Endothelial cell of umbilical vein (primary cell): ENCODE measurements at regions not wholly inside any gene's neighbourhood (a gene's known extent, or its start where the extent isn't known, plus 50 kb on each side); places are given as distances from the start of the nearest gene placed in this dataset.

Source experiments
- BruUV-seq: library from RNA; stranded (reverse); fragments of 400-500 nt; replicated peaks from 2 replicates; lab custom pipeline; 2021; lab: Mats Ljungman, UMichigan
- CTCF ChIA-PET: fragments of 300-600, 350-600 bp; sonication (Branson Sonifier 250); formaldehyde crosslinking; loops from one replicate; lab custom pipeline; 2021; ENCODE audit warnings: antibody characterized with exemption, inconsistent platforms; lab: Charles Lee
- POLR2A ChIA-PET: fragments of 300-600, 350-600 bp; sonication (Branson Sonifier 250); formaldehyde crosslinking; loops from one replicate; lab custom pipeline; 2021; ENCODE audit warnings: antibody characterized with exemption, inconsistent platforms; lab: Charles Lee
- DNase-seq: peaks from one replicate; pipeline ENCODE4 v3.0.0-alpha.2; 2011; ENCODE audit warnings: low read depth, low spot score
- FAIRE-seq: peaks from 2 replicates; lab custom pipeline; 2011; peaks lifted over from hg19 to GRCh38; lab: Jason Lieb, UNC
- H2AFZ ChIP-seq: 2 replicates; pipeline ENCODE4 v1.6.0; 2012; ENCODE audit warnings: low read depth, low read length, control low read depth, inconsistent platforms
- H3K27ac ChIP-seq: 2 replicates; pipeline ENCODE4 v1.5.1; 2011; ENCODE audit warnings: low read depth, mild to moderate bottlenecking, control low read depth, low read length, moderate library complexity; ENCODE audit not compliant: insufficient read depth
- H3K27me3 ChIP-seq, 2 experiments: 2 replicates each; pipeline versions ENCODE4 v1.6.0 to v1.6.1; 2011; ENCODE audit warnings: low read length in 2 of 2, mixed read lengths in 1 of 2; ENCODE audit not compliant: control insufficient read depth in 2 of 2, insufficient read depth in 2 of 2
- H3K36me3 ChIP-seq, 2 experiments: 2 replicates in 1 of 2; 3 replicates in 1 of 2; pipeline ENCODE4 v1.5.1; 2011; ENCODE audit warnings: low read length in 2 of 2, mild to moderate bottlenecking in 1 of 2, moderate library complexity in 1 of 2; ENCODE audit not compliant: control insufficient read depth in 2 of 2, insufficient read depth in 2 of 2; ENCODE audit errors: extremely low read depth in 1 of 2
- H3K4me1 ChIP-seq: 3 replicates; pipeline ENCODE4 v1.5.1; 2011; ENCODE audit warnings: mild to moderate bottlenecking, low read length; ENCODE audit not compliant: control insufficient read depth, insufficient read depth; ENCODE audit errors: extremely low read depth
- H3K4me2 ChIP-seq: 2 replicates; pipeline ENCODE4 v1.6.1; 2011; ENCODE audit warnings: low read length, control low read depth, mixed read lengths; ENCODE audit not compliant: insufficient read depth
- H3K4me3 ChIP-seq, 3 experiments: fragments of 200-600 bp in 1 of 3; sonication (generic), shearing (Covaris generic) in 1 of 3; replicated peaks in 1 of 3; 2 replicates each; pipeline ENCODE4 v1.5.1; 2011 to 2016; ENCODE audit warnings: control low read depth in 3 of 3, low read length in 3 of 3, mild to moderate bottlenecking in 2 of 3, inconsistent platforms in 1 of 3, low read depth in 1 of 3, moderate library complexity in 1 of 3; ENCODE audit not compliant: insufficient read depth in 1 of 3
- H3K79me2 ChIP-seq: 2 replicates; pipeline ENCODE4 v1.6.0; 2012; ENCODE audit warnings: low read length, inconsistent platforms; ENCODE audit not compliant: control insufficient read depth, insufficient read depth
- H3K9ac ChIP-seq: replicated peaks from 2 replicates; pipeline ENCODE3; 2011; ENCODE audit warnings: low read length, control low read depth; ENCODE audit not compliant: insufficient read depth; ENCODE audit errors: extremely low read depth
- H3K9me1 ChIP-seq: replicated peaks from 3 replicates; pipeline ENCODE4 v1.6.0; 2011; ENCODE audit warnings: mild to moderate bottlenecking, low read length; ENCODE audit not compliant: control insufficient read depth, insufficient read depth; ENCODE audit errors: extremely low read depth
- H3K9me3 ChIP-seq: replicated peaks from 2 replicates; pipeline ENCODE4 v1.5.1; 2012; ENCODE audit warnings: low read length, inconsistent platforms; ENCODE audit not compliant: control insufficient read depth, insufficient read depth
- H4K20me1 ChIP-seq: replicated peaks from 2 replicates; pipeline ENCODE3; 2011; ENCODE audit warnings: mild to moderate bottlenecking, low read length; ENCODE audit not compliant: control insufficient read depth, insufficient read depth; ENCODE audit errors: extremely low read depth
- EZH2 ChIP-seq: IDR thresholded peaks from 2 replicates; pipeline ENCODE4 v1.6.1; 2012; ENCODE audit warnings: borderline replicate concordance, low read depth, mild to moderate bottlenecking, moderate library complexity, low read length, inconsistent platforms; ENCODE audit not compliant: severe bottlenecking
- FOS ChIP-seq: IDR thresholded peaks from 2 replicates; pipeline ENCODE4 v1.6.1; 2011; ENCODE audit warnings: mild to moderate bottlenecking, low read length, moderate library complexity, borderline replicate concordance; ENCODE audit not compliant: insufficient read depth
- GATA2 ChIP-seq: IDR thresholded peaks from 2 replicates; pipeline ENCODE4 v1.7.0; 2011; ENCODE audit warnings: low read depth, mild to moderate bottlenecking, moderate library complexity, mixed read lengths, low read length; ENCODE audit not compliant: insufficient read length, insufficient read depth
- JUN ChIP-seq: IDR thresholded peaks from 2 replicates; pipeline ENCODE4 v1.6.1; 2011; ENCODE audit warnings: borderline replicate concordance, low read depth; ENCODE audit not compliant: insufficient read length, insufficient read depth
- MYC ChIP-seq: IDR thresholded peaks from one replicate; pipeline ENCODE4 v1.6.1; 2011; ENCODE audit warnings: mild to moderate bottlenecking, low read depth, low read length
- POLR2A ChIP-seq: IDR thresholded peaks from 2 replicates; pipeline ENCODE4 v1.6.1; 2012; ENCODE audit warnings: low read depth, mild to moderate bottlenecking, control low read depth, low read length
- POLR2AphosphoS5 ChIP-seq: IDR thresholded peaks from 2 replicates; pipeline ENCODE4 v1.6.1; 2012; ENCODE audit warnings: low read depth, mild to moderate bottlenecking, control low read depth, low read length, moderate library complexity; ENCODE audit not compliant: insufficient read depth
- dilution Hi-C: fragments of 300-500 bp; cut with MboI; formaldehyde crosslinking; loops from one replicate; pipeline ENCODE4 v1.15.0; 2019; ENCODE audit warnings: low sequenced_read_pairs; ENCODE audit not compliant: extremely low pct_ligation_motif_present
- intact Hi-C: fragments of 100-400 bp; cut with micrococcal nuclease; formaldehyde crosslinking; loops from one replicate; pipeline ENCODE4 v1.10.0; 2022
- TF ChIP-seq, protein P1 (sequence below): IDR thresholded peaks from 2 replicates; pipeline ENCODE4 v1.6.1; 2011; ENCODE audit not compliant: insufficient read depth, insufficient read length
- TF ChIP-seq, protein P2 (sequence below), 2 donors: IDR thresholded peaks; 1 replicate in 1 of 2; 2 replicates in 1 of 2; pipeline ENCODE4 v1.5.1; 2011; ENCODE audit warnings: low read length in 2 of 2, mild to moderate bottlenecking in 2 of 2, moderate library complexity in 2 of 2, control low read depth in 1 of 2, inconsistent platforms in 1 of 2, low read depth in 1 of 2; ENCODE audit not compliant: insufficient read depth in 1 of 2; ENCODE audit errors: extremely low read depth in 1 of 2

DNA sequence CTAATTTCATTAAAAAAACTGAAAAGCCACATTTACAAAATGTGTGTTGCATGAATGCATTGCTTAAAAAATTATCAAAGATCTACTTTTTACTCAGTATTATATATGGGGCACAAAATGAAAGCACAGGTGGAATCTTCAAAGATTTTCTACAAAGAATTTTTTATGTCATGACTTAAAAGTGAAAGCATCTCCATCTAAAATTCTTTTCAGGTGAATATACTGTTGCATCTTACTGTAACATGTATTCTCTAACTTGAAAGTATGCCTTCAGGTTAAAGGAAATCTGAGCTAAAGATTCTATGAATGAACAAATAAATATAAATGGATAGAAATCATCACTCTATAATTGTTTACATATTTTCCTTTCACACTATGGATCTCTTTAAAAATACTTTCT is 66.8 kb upstream of the WDR75 start:
- no TSS peak for BruUV-seq
- no peaks in the 10 kb centered on the region for H3K9me3 ChIP-seq
- DNase-seq (no peak), FAIRE-seq (no peak)
- no peaks in the 10 kb centered on the region for H3K9me1 ChIP-seq
- no peaks in the 10 kb centered on the region for H3K79me2 ChIP-seq
- no peaks in the 10 kb centered on the region for H3K36me3 ChIP-seq
- H3K4me2 ChIP-seq = no peak overlapping the region
- H4K20me1 ChIP-seq = no peaks in the 10 kb centered on the region
- H2AFZ ChIP-seq = no peak overlapping the region
- H3K27me3 ChIP-seq = no peaks in the 10 kb centered on the region
- no peak overlapping the region for H3K4me3 ChIP-seq
- CTCF ChIA-PET = no interaction called here
- dilution Hi-C loops (no loop called here), intact Hi-C loops (no loop called here)
- no peak overlapping the region for H3K9ac ChIP-seq
- peaks cover 30% of the 10 kb centered on the region for H3K4me1 ChIP-seq
- TF ChIP-seq EZH2 = no peak
- TF ChIP-seq GATA2 = no peak
- TF ChIP-seq JUN = no peak
- TF ChIP-seq, protein P1, sequence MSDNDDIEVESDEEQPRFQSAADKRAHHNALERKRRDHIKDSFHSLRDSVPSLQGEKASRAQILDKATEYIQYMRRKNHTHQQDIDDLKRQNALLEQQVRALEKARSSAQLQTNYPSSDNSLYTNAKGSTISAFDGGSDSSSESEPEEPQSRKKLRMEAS = no peak
- TF ChIP-seq POLR2AphosphoS5 = no peak
- TF ChIP-seq, protein P2, sequence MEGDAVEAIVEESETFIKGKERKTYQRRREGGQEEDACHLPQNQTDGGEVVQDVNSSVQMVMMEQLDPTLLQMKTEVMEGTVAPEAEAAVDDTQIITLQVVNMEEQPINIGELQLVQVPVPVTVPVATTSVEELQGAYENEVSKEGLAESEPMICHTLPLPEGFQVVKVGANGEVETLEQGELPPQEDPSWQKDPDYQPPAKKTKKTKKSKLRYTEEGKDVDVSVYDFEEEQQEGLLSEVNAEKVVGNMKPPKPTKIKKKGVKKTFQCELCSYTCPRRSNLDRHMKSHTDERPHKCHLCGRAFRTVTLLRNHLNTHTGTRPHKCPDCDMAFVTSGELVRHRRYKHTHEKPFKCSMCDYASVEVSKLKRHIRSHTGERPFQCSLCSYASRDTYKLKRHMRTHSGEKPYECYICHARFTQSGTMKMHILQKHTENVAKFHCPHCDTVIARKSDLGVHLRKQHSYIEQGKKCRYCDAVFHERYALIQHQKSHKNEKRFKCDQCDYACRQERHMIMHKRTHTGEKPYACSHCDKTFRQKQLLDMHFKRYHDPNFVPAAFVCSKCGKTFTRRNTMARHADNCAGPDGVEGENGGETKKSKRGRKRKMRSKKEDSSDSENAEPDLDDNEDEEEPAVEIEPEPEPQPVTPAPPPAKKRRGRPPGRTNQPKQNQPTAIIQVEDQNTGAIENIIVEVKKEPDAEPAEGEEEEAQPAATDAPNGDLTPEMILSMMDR (IDR thresholded peaks at IDR 0.05; ENCODE audit: extremely low read depth in 1 of 2, insufficient read depth in 1 of 2, low read depth in 1 of 2, low read length in 2 of 2) = no peak
- TF ChIP-seq POLR2A = no peak
- TF ChIP-seq FOS = no peak
- no peak for TF ChIP-seq MYC
- POLR2A ChIA-PET = no interaction called here
- H3K27ac ChIP-seq = no peak overlapping the region
